Heart right ventricle (tissue), 16 donors: ENCODE measurements at regions not wholly inside any gene's neighbourhood (a gene's known extent, or its start where the extent isn't known, plus 50 kb on each side); places are given as distances from the start of the nearest gene placed in this dataset.

Experiments used
- ATAC-seq, 8 donors: fragments of 200-7000 bp; cut with Tn5 transposase; one replicate each; pipeline ENCODE4 v1.9.1; 2020; ENCODE audit warnings: mild to moderate bottlenecking in 8 of 8, moderate library complexity in 8 of 8, moderate number of reproducible peaks in 1 of 8
- DNase-seq, 2 donors: peaks; one replicate each; pipeline ENCODE4 v3.0.0-alpha.2; 2020
- H3K27ac ChIP-seq, 10 donors: fragments of 200-600 bp; sonication (generic) in 2 of 10; one replicate each; pipeline versions ENCODE4 v1.5.0 to v1.8.0; 2020 to 2022; ENCODE audit warnings: mild to moderate bottlenecking in 3 of 10
- H3K27me3 ChIP-seq, 7 donors: fragments of 200-600 bp; one replicate each; pipeline ENCODE4 v1.8.0; 2021 to 2022; ENCODE audit warnings: mild to moderate bottlenecking in 2 of 7
- H3K36me3 ChIP-seq, 9 donors: fragments of 200-600 bp; sonication (generic) in 1 of 9; one replicate each; pipeline versions ENCODE4 v1.5.0 to v1.8.0; 2020 to 2022; ENCODE audit warnings: mild to moderate bottlenecking in 2 of 9
- H3K4me1 ChIP-seq, 9 donors: fragments of 200-600 bp; sonication (generic) in 1 of 9; one replicate each; pipeline versions ENCODE4 v1.5.0 to v1.8.0; 2020 to 2022; ENCODE audit warnings: mild to moderate bottlenecking in 4 of 9
- H3K4me3 ChIP-seq, 10 donors: fragments of 200-600 bp; sonication (generic) in 2 of 10; one replicate each; pipeline versions ENCODE4 v1.5.0 to v1.8.0; 2020 to 2022; ENCODE audit warnings: mild to moderate bottlenecking in 7 of 10, moderate library complexity in 2 of 10
- H3K9me3 ChIP-seq, 11 donors: fragments of 200-600 bp in 10 of 11; sonication (generic) in 2 of 11; one replicate each; pipeline versions ENCODE4 v1.5.0 to v1.8.0; 2013 to 2022; ENCODE audit warnings: mild to moderate bottlenecking in 2 of 11, control low read depth in 1 of 11, moderate library complexity in 1 of 11
- WGBS, 2 donors: extraction: QIAGEN DNeasy Blood & Tissue Kit; methylation state at CpG; one replicate each; pipeline ENCODE4 v1.1.7; 2013; ENCODE audit warnings: inconsistent platforms in 1 of 2; 5-methylcytosine and 5-hydroxymethylcytosine counted together
- intact Hi-C, 10 donors: fragments of 100-400 bp; cut with DNase I; formaldehyde crosslinking; loops; one replicate each; pipeline versions ENCODE4 v1.11.1 to v1.14.2; 2022
- TF ChIP-seq, protein P1 (sequence below), 9 donors: fragments of 200-600 bp; sonication (generic) in 2 of 9; IDR thresholded peaks; one replicate each; pipeline versions ENCODE4 v1.5.0 to v1.8.0; 2021 to 2022; ENCODE audit warnings: antibody characterized with exemption in 9 of 9, mild to moderate bottlenecking in 5 of 9, moderate library complexity in 1 of 9
- donor health status: Arrhythmogenic right ventricular cardiomyopathy.
- donor health status: ischemic (EF 13 %, LVEDD 7.1; RV severe dilation, severe dysfunction).
- donor health status: healthy with polysubstance abuse.
- donor health status: DM: no; HTN: yes; CAD: no.
- donor health status: DM: no; HTN: no; CAD: no.
- donor health status: ischemic (EF 25% LVEDD 6.9; RV normal size, moderate dysfunction).
- donor health status: ischemic (EF 25% LVEDD 5.7; RV mildly dilated, moderate dysfunction).
- donor health status: healthy.
- donor health status: DM: yes; HTN: yes; CAD: no.
- donor health status: Ischemic cardiomyopathy.
- donor health status: ischemic (EF 35%, LVEDD 5.7; RV mildly dilated, moderate dysfunction).
- donor health status: nonischemic (EF 11% LVEDD 7.7; RV severe dilation, severe dysfunction).
- donor health status: DM: yes; HTN: yes; CAD: no.
- donor health status: PGD.
- donor health status: ischemic (EF 29% LVEDD 5.4; RV normal size, mild dysfunction).
- donor health status: nonischemic (EF 23%, LVEDD 6.1; RV moderate dilation, normal function).

DNA sequence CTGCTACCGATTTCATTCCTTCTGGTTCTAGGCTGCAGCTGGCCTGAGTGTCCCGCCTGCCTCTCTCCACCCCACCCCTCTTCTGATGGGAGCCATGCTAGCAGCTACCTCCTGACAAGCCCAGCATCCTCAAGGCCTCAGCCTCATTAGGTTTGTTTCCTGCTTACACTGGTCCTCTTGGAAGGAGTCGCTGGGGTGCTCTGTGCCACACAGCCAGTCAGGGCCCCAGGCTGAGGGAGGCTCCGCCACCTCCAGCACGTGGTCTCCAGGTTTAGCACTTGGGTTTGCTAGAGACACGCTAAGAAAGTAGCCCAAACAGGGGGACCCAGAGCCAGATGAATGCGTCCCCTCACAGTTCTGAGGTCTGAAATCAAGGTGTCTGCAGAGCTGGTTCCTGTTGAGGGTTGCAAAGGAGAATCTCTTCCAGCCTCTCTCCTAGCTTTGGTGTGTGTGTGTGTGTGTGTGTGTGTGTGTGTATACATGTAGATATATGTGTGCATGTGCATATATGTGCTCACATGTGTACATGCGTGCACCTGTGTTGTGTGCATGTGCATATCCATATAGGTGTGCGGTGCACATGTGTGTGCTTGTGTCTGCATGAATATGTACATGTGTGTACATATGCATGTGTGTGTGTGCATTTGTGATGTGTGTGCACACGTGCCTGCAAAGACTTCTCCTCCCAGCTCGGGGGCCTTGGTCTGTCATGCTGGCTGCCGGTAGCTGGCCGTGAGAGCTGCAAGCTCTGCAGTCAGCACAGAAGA is 301.1 kb upstream of the AJAP1 start:
- Histone ChIP-seq H3K4me3 (no peak overlapping the region), H3K4me1 (no peaks in the 10 kb centered on the region), H3K27me3 (peaks cover 0 to 22% (median 6%) of the 10 kb centered on the region in 7 donors), H3K27ac (no peak overlapping the region), H3K36me3 (no peaks in the 10 kb centered on the region), H3K9me3 (no peaks in the 10 kb centered on the region)
- TF ChIP-seq, protein P1, sequence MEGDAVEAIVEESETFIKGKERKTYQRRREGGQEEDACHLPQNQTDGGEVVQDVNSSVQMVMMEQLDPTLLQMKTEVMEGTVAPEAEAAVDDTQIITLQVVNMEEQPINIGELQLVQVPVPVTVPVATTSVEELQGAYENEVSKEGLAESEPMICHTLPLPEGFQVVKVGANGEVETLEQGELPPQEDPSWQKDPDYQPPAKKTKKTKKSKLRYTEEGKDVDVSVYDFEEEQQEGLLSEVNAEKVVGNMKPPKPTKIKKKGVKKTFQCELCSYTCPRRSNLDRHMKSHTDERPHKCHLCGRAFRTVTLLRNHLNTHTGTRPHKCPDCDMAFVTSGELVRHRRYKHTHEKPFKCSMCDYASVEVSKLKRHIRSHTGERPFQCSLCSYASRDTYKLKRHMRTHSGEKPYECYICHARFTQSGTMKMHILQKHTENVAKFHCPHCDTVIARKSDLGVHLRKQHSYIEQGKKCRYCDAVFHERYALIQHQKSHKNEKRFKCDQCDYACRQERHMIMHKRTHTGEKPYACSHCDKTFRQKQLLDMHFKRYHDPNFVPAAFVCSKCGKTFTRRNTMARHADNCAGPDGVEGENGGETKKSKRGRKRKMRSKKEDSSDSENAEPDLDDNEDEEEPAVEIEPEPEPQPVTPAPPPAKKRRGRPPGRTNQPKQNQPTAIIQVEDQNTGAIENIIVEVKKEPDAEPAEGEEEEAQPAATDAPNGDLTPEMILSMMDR (IDR thresholded peaks at IDR 0.05): no peak
- DNase-seq (no peak), ATAC-seq (no peak)
- 74 to 83% methylated on average over 13 of the region's 13 CpGs for WGBS, 2 donors
- intact Hi-C loops: no loop called here

DNA sequence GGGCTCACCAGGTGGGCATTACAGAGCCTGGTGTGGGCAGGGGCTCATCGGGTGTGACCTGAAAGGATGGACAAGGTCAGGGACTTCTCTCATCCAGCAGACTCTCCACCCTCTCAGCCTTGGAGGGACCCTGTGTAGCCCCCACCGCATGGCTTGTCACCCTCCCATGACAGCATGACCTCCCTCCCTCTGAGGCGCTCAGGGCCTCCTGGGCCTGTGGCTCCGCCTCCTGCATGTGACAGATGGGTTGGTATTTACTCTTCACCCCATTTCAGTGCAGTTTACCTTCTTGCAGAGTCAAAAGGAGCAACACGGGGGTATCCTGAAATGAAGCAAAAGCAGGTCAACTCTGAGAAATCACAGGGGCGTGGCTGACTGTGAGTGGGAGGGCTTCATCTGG is 298.6 kb upstream of the AJAP1 start:
- Histone ChIP-seq H3K27ac (no peak overlapping the region), H3K36me3 (no peaks in the 10 kb centered on the region), H3K4me1 (no peaks in the 10 kb centered on the region), H3K27me3 (peaks cover 0 to 35% (median 6%) of the 10 kb centered on the region in 7 donors), H3K4me3 (no peak overlapping the region), H3K9me3 (no peaks in the 10 kb centered on the region)
- 68% methylated on average over 6 of the region's 6 CpGs for WGBS, 2 donors
- intact Hi-C loops: no loop called here
- no peak for ATAC-seq
- TF ChIP-seq, protein P1 (IDR thresholded peaks at IDR 0.05): no peak
- DNase-seq: no peak

DNA sequence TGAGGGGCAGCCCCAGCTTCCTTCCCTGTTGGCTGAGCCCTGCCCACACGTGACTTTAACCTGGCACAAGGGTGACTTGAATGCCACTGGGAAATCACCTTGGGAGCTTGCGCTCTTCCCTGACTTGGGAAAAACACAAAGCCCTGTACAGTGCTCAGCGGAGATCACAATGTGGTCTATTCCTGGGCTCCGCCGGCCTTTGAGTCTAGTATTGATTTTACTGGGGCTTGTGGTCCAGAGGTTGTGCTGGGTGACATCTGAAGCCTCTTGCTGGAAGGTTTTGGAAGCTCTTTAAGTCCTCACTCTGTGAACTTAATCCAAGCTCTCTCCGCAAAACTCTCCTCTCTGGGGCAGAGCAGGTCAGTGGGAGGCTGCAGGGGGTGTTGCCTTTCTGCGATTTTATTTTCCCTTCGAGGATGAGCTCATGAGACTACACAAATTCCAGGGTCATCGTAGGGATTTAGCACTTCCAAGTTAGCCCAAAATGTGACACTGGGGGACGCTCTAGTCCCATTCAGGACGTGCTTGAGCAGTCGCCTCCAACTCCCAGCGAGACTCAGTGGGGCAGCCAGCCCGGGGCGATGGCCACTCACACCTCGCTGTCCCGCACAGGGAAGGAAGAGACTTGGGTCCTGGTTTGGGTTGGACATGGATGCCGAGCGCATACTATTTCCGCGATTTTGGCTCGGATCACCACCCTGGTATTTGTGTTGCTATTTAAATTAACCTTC is 291.9 kb upstream of the AJAP1 start:
- H3K9me3 ChIP-seq: peaks cover 0 to 9% (median 0%) of the 10 kb centered on the region in 11 donors
- intact Hi-C loops: no loop called here
- H3K27me3 ChIP-seq: peaks cover 0 to 25% (median 0%) of the 10 kb centered on the region in 7 donors
- 82% methylated on average over 22 of the region's 22 CpGs for WGBS, 2 donors
- no peak overlapping the region for H3K4me3 ChIP-seq
- no peaks in the 10 kb centered on the region for H3K4me1 ChIP-seq
- TF ChIP-seq, protein P1 (IDR thresholded peaks at IDR 0.05): no peak
- DNase-seq (no peak), ATAC-seq (no peak)
- no peaks in the 10 kb centered on the region for H3K36me3 ChIP-seq
- no peak overlapping the region for H3K27ac ChIP-seq

DNA sequence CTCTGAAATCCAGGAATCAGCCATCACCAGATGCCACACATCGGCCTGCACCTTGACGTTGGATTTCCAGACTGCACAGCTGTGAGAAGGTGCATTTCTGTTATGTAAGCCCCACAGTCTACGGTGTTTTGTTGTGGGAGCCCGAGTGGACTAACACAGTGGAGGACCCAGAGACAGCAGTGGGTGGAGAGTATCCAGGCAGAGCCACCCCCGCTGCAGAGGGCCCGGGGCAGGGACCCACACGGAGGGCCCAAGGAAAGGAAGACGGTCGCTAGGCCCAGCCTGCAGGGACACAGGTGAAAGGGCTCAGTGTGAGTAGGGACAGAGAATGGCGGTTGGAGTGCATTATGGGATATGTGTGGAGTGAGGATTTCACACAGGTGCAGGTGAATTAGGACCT is 288.3 kb upstream of the AJAP1 start:
- intact Hi-C loops: no loop called here
- H3K27me3 ChIP-seq: peaks cover 0 to 6% (median 0%) of the 10 kb centered on the region in 7 donors
- ATAC-seq: no peak
- no peak overlapping the region for H3K27ac ChIP-seq
- H3K4me1 ChIP-seq: no peaks in the 10 kb centered on the region
- DNase-seq: no peak
- peaks cover 0 to 9% (median 0%) of the 10 kb centered on the region in 11 donors for H3K9me3 ChIP-seq
- no peaks in the 10 kb centered on the region for H3K36me3 ChIP-seq
- 87 to 90% methylated on average over 10 of the region's 10 CpGs for WGBS, 2 donors
- no peak overlapping the region for H3K4me3 ChIP-seq
- TF ChIP-seq, protein P1 (IDR thresholded peaks at IDR 0.05): no peak
